NCI-H524 (cell line): ENCODE measurements at regions not wholly inside any gene's neighbourhood (a gene's known extent, or its start where the extent isn't known, plus 50 kb on each side); places are given as distances from the start of the nearest gene placed in this dataset.

Source experiments
- DNase-seq, 2 experiments: peaks; one replicate each; lab custom pipeline; 2025; lab: John Stamatoyannopoulos, UW

DNA sequence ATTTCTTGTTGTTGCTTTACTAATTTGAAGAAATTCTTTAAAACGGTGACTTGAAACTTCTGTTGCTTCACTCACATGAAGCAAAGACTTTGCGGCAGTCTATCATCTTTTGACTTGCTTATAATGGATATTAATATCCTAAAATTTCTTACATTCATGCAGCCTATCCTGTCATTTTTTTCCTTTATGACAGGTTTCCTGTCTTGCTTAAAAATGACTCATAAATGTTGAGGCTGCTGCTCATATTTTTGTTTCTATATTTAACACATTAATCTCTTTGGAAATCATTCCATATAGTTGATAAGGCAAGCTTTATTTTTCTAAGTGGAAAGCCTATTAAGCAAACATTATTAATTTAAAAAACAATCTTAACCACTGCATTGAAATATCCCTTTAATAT is 176.6 kb upstream of the GALNTL6 start:
- no peak for DNase-seq

DNA sequence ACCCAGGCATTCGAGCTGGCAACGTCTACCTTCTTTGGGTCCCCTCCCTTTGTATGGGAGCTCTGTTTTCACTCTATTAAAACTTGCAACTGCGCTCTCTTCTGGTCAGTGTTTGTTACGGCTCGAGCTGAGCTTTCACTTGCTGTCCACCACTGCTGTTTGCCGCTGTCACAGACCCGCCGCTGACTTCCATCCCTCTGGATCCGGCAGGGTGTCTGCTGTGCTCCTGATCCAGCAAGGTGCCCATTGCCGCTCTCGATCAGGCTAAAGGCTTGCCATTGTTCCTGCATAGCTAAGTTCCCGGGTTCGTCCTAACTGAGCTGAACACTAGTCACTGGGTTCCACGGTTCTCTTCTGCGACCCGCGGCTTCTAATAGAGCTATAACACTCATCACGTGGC is 183.5 kb upstream of the GALNTL6 start:
- no peak for DNase-seq

DNA sequence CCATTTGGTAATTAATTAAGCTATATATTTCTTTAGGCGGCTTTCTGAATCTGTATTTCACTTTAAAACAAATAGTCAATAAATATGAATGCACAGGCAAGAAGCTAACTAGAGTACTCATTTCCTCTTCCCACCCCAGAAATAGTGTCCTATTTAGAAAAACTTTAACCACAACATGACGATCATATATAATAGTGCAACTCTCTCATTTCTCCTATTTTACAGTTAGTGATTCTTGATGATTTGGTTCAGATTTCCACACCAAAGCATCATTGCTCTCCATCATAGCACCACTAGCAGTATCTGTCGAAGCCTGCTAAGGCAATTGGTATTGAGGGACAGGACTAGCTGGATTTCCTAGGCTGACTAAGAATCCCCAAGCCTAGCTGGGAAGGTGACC is 184.0 kb upstream of the GALNTL6 start:
- no peak for DNase-seq

DNA sequence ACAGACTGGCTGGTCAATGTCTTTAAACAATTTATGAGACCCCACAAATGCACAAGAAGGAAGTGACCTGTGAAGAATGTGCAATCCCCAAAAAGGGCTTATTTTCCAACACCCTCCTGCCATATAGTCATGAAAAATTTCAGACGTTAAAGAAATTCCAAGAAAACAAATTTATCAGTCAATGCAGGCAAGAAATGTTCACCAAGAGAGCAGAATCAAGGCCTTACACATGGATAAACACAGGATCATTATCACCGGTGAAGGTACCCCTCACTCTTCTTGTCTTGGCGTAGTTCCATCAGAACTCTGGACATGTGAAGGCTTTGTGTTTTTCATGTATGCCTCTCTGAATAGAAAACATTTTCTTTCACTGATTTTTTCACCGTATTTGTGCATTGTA is 186.7 kb upstream of the GALNTL6 start:
- no peak for DNase-seq

DNA sequence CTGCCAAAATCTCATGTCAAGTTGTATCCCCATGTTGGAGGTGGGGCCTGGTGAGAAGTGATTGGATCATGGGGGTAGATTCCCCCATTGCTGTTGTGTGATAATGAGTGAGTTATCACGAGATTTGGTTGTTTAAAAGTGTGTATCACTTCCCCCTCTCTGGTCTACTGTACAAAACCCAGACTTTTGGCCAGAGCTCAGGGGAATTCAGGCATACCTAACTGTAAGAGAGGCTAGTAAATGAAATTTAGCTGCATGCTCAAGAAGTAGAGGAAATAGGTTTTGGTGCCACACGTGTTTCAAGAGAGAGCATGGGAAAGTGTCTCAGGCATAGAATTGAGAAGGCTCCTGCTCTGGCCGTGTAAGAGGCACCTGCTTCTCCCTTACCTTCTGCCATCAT is 190.5 kb upstream of the GALNTL6 start:
- no peak for DNase-seq

DNA sequence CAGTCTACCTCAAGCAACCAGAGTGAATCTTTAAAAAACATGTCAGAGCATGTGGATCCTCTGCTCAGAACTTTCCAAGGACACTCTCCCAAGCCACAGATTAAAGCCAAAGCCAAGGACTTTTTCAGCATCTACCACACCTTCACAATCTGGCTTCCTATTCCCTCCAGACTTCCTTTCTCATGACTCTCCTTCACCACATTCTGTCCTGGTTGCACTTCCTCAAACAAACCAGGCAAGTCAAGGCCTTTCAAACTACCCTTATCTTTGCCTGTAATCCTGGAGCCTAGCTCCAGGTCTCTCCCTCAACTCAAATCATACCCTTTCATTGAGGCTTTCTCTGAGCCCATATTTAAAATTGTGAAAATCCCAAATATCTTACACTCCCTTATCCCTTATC is 191.6 kb upstream of the GALNTL6 start:
- no peak for DNase-seq

DNA sequence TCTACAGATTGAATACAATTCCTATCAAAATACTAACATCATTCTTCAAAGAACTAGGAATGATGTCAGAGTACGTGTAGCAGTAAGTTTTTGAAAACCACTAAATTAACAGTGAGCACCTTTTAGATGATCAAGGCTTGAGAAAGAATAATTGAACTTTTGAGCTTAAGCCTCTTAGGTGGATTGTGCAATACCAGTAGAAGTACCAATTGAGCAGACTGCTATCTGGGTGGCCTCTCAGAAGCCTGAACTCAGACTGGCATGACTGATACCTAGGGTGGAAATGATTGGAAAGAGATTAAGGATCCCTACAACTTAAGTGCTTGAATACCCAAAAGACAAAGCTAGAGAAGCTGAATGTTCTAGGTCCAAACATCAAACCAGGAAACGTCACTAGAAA is 200.3 kb upstream of the GALNTL6 start:
- no peak for DNase-seq

DNA sequence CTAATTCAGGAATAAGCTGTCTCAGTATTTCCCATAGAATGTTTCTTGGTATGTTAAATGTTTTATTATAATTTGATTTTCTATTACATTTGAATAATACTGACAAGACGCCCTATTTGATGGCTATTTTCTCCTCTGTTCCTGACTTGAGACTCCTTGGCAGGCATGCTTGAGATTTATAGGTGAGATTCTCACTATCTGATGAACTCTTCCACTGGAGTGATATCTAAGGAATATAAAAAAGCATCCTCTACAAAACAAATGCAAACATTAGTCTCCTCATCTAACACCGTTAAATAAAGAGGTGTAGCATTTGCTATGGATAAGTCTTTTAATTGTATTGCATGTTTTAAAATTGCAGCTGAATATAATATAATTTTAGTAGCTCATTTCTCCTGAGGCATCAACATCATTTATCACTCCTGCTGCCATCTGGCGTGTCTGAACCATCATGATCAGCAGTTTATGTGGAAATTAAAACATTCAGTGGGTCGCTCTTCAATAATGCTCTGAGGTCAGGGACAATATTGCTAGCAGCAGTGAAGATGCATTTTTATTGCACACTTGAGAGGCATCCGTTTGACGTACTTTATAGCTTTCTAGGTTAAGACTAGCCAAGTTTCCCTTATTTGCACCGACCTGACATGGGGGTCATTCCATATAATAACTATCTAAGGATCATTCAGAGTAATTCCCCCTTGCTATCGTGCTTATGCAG is 210.4 kb upstream of the GALNTL6 start:
- peak in 1 of 2 experiments; percentile 49 for DNase-seq

DNA sequence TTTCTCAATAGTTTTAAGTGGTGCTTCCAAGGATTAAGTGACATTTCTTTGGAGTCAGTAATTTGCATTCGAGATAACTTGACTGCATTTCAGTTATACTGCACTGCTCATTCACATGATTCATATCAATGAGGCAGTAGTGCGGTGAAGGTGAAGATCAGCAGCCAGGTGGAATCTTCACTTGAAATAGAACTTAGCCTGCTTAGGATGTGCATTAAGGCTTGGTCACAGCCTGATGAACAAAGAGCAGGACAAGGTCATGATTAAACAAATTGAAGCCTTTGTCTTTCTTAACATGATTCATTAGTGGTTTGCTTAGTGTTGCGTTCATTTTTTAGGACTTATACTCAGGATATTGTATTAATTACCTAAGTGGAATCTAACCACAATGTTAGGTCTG is 212.1 kb upstream of the GALNTL6 start:
- DNase-seq: peak in 1 of 2 experiments; percentile 0

DNA sequence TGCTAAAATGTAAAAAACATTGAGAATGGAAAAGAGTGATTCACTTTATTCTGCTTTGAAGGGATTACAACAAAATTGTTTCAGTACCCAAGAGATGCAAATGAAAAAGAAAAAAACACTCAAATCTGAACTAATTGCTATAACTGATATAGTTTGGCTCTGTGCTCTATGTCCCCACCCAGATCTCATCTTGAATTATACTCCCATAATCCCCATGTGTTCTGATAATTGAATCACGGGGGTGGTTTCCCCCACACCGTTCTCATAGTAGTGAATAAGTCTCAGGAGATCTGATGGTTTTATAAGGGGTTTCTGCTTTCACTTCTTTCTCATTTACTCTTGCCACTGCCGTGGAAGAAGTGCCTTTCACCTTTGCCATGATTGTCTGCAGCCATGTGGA is 213.6 kb upstream of the GALNTL6 start:
- DNase-seq: no peak

DNA sequence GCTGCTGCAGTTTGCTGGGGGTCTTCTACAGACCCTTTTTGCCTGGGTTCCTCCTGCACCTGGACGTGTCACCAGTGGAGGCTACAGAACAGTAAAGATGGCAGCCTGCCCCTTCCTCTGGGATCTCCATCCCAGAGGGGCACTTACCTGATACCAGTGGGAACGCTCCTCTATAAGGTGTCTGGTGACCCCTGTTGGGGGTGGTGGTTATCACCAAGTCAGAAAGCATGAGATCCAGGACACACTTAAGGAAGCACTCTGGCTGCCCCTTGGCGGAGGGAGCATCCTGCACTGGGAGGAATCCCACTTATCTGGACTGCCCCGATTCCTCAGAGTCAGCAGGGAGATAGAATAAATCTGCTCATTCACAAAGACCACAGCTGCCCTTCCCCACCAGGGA is 218.9 kb upstream of the GALNTL6 start:
- peak in 1 of 2 experiments; percentile 4 for DNase-seq

DNA sequence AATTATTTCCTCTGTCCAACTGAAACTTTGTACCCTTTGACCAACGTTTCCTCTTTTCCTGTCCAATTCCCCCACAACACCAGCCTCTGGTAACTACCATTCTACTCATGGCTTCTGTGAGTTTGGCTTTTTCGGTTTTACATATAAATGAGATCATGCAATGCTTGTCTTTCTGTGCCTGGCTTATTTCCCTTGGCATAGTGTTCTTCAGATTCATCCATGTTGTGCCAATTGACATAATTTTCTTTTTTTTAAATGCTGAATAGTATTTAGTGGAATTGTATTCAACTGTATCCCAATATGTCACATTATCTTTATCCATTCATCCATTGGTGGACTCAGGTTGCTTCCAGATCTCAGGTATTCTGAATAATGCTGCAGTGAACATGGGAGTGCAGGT is 222.5 kb upstream of the GALNTL6 start:
- no peak for DNase-seq

DNA sequence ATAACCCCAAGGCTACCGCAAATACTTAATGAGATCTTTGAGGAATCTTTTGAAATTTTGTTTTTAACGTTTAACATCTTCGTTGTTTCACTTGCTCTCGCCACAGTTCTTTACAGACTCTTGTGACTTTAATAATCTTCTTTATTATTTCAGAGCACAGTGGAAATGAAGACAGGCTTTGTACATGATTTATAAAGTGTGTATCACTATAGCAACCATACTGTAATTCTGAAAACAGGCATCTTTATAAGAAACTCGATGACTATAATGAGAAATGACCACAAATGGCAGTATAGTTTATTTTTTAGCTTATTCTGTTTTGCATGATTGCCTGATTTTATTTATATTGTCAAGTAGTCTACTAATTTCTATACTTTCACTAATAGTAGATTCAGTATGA is 224.4 kb upstream of the GALNTL6 start:
- DNase-seq: no peak

DNA sequence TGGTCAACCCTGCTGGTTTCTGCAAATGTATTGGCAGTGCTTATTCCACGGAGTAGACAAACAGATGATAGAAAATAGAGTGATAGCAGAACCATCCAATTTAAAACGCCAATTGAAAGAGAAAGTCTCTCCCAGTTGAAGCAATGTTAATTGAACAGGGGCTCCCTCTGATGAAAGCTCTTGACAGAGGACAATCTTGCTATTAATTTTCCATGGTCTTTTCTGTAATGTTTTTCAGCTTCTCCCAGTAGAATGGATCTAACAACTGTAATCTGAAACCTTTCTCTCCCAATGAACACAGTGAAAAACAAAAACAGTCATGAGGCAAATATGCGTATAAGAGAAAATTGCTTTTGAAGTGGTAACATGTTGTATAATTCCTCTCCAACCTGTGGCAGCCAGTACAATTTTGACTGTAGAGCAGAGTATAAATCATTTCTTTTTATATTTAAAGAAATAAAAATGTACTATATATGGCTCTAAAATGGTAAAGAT is 225.1 kb upstream of the GALNTL6 start:
- DNase-seq: no peak

DNA sequence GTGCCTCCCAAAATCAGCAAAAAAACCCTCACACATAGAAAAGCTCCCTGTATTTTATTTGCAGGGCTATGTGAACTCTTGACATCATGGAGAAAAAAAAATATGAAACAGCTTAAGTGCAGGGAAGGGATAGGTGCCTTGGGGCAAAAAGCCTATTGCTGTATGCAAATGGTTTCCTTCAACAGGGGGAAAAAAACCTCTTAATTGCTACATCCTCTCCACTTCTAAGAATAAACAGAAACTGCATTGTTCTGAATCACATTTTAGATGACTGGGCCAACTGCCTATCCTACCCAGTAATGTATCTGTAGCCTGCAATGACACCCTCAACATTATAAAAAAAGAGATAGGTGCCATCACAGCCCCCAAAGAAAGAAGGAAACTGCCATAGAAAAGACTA is 229.4 kb upstream of the GALNTL6 start:
- no peak for DNase-seq

DNA sequence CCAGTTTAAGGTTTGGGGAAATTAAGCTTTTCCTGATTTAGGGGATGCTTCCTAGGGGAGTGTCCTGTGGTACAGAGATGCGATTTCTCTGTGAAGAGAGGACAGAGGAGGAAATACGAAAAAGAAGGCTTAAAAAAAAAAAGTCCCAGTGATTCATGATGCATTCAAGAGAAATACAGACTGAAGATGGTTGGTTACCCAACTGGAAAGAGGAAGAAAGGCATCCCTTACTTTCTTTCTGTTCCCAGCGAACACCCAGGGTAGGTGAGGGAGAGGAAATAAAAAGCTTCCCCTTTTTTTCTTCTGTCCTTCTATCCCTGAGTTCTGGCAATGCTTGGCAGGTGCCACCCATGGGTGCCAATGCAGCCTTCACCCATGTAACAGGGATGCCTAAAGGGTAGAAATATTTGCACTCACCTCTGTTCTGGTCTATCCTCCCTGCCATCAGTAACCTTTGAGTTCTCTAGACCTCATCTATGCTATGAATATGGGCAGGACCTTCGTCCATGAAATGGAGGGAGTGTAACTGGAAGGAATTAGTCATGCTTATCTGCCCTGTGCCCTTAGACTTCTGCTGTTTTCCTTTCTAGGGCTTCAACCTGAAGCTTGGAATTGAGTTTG is 230.1 kb upstream of the GALNTL6 start:
- DNase-seq: no peak

DNA sequence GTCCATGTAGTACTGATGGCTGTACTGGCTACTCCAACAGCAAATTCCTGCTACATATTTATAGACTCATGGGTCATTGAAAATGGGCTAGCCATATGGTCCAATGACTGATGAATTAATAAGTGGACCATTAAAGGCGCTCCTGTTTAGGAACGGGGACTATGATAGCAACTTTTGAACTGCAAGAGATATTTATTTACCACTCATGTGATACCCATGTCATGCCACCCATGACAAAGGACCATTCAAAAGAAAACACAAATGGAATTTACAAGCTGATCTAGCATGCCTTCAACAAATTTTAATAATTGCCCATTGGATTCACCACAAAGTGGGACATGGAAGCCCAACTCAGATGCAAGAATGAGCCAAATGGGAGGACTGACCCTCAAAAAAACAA is 240.0 kb upstream of the GALNTL6 start:
- DNase-seq: no peak

DNA sequence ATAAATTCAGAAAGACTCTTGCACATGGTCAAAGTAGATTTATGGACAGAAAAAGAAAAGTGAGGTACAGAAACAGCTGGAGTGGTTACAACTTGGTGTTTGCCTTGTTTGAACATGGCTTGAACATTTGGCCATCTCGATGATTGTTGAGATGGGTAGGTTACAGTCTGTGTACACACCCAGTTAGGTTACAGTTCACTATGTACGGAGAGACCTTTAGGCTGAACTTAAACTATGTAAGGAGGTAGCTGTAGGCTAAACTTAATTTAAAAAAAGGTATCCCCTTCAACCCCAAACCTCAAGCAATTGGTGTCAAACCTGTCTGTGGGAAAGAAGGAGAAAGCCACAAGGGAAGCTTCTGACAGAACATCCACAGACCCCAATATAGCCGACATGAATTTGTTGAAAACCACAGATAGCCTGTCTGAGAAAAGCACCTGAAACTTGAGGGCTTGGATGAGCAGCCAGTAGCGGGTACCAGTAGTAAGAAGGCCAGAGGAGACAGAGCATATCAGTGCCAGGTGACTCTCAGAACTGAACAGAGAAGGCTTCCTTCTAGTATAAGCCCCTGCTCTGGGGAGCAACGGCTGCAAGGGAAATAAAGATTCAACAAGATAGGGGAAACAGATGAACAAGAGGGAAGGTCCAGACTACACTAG is 247.9 kb upstream of the GALNTL6 start:
- no peak for DNase-seq

DNA sequence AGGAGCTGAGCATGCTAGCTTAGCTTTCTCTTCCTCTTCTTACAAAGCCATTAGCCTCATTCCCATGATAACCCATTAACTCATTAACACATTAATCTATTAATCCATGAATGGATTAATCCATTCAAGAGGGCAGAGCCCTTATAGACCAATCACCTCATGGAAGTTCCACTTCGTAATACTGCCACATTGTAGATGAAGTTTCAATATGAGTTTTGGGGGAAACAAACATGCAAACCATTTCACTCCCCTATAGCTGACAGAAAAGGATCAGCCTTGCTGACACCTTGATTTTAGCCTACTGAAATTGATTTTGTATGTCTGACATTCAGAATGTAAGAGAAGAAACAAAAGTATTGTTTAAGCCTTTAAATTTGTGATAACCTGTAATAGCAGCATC is 251.8 kb upstream of the GALNTL6 start:
- no peak for DNase-seq

DNA sequence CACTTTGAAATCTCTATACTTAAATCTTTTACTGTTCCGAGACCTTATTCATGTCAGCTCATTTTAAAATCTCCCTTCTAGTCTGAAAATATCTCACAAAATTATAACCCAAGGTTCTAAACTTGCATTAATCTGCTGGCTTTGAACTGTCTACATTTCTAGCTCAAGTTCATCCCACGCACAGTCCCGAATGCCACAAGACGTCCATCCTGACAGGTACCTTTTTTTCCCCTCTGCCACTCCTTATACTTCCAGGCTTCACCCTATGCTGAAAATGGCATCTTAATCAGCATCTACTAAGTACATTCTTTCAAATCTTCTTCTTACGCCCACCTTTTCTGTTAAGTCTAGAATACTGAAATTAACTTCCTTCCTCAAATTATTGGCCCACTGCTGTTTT is 259.2 kb upstream of the GALNTL6 start:
- no peak for DNase-seq

DNA sequence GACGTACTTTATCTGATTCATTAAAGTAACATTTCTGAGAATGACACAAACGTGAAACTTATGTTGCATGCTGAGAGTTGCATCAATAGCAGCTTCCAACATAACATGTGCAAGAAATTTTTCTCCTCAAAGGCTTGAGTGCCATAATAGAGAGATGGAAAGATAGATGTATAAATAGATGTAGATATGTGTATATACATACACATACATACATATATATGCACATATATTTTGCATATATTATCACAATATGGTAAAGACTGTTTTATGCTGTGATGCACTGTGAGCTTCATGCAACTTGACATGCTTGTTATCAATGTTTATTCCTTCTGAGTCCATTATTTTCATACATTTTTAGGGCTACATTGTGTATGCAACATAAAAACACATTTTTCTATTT is 270.6 kb upstream of the GALNTL6 start:
- no peak for DNase-seq

DNA sequence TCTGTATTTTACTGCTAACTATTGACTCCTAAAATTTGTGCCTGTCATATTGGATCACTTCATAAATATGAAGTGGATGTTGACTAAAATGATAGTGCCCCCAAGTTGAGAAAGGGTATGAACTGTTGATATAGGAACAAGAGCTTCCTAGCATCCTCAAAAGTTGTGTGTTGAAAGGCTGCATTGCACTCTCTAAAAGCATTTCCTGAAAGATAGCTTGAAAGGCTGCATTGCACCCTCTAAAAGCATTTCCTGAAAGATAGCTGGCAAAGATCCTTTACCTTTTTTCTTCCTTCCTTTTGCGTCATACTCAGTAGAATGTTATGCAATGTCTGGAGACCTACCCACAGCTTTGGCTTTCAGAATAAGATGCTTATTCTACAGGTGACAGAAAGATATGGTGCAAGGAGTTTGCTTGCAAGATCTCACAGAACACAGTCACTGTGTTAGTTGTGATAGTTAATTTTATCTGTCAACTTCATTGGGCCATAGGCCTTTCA is 274.6 kb upstream of the GALNTL6 start:
- DNase-seq: no peak

DNA sequence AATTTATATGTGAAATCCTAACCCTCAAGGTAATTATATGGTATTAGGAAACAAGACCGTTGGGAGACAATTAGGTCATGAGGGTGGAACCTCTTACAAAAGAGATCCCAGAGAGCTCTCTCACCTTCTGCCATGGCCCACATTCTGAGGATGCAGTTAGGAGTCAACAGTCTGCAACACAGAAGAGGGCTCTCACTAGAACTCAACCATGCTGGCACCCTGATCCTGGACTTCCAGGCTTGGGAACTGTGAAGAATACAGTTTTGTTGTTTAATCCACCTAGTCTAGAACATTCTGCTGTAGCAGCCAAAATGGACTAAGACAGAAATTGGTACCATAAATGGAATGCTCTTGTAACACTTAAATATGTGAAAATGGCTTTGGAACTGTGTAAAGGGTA is 278.8 kb upstream of the GALNTL6 start:
- DNase-seq: no peak
